ENCODE measurements at regions not wholly inside any gene's neighbourhood (a gene's known extent, or its start where the extent isn't known, plus 50 kb on each side); places are given as distances from the start of the nearest gene placed in this dataset.

GRCh38 chr1:91610789-91611188, 110.1 kb downstream of the CDC7 start:
- Histone ChIP-seq H3K36me3 (ENCODE audit: insufficient read depth, low read length) (no peaks in the 10 kb centered on the region), H3K4me2 (ENCODE audit: low read length) (no peak overlapping the region), H3K9me2 (ENCODE audit: insufficient read depth, low read length) (no peaks in the 10 kb centered on the region), H2AFZ (ENCODE audit: low read length) (no peak overlapping the region), H3K27ac (ENCODE audit: low read depth, low read length, poor library complexity, severe bottlenecking) (no peak overlapping the region), H3K9me3 (ENCODE audit: low read length) (no peaks in the 10 kb centered on the region), H3K4me3 (ENCODE audit: low read depth, low read length, poor library complexity, severe bottlenecking) (no peak overlapping the region), H4K20me1 (ENCODE audit: insufficient read depth, low read length) (no peaks in the 10 kb centered on the region), H3K79me2 (ENCODE audit: insufficient read depth, low read depth, low read length) (no peaks in the 10 kb centered on the region), H3K4me1 (ENCODE audit: insufficient read depth, low read length, poor library complexity, severe bottlenecking) (no peaks in the 10 kb centered on the region)
- POLR2A ChIA-PET, result no interaction called here
- no peak for DNase-seq (ENCODE audit: low spot score)
- CTCF ChIA-PET (ENCODE audit: unreplicated experiment), result no interaction called here
- TF ChIP-seq CTCF (conservative IDR thresholded peaks at IDR 0.05; ENCODE audit: low read length) (no peak), EZH2phosphoT487 (IDR thresholded peaks at IDR 0.05; ENCODE audit: borderline replicate concordance, low read depth, low read length) (no peak)
- BruUV-seq (replicated peaks), result no TSS peak
- intact Hi-C loops (cut with micrococcal nuclease; ENCODE audit: unreplicated experiment), result no loop called here

GRCh38 chr1:91611483-91611917, 110.8 kb downstream of the CDC7 start:
- Histone ChIP-seq H3K27ac (ENCODE audit: low read depth, low read length, poor library complexity, severe bottlenecking) (no peak overlapping the region), H3K4me1 (ENCODE audit: insufficient read depth, low read length, poor library complexity, severe bottlenecking) (no peaks in the 10 kb centered on the region), H3K79me2 (ENCODE audit: insufficient read depth, low read depth, low read length) (no peaks in the 10 kb centered on the region), H3K9me3 (ENCODE audit: low read length) (no peaks in the 10 kb centered on the region), H3K36me3 (ENCODE audit: insufficient read depth, low read length) (no peaks in the 10 kb centered on the region), H3K4me2 (ENCODE audit: low read length) (no peak overlapping the region), H3K9me2 (ENCODE audit: insufficient read depth, low read length) (no peaks in the 10 kb centered on the region), H3K4me3 (ENCODE audit: low read depth, low read length, poor library complexity, severe bottlenecking) (no peak overlapping the region), H2AFZ (ENCODE audit: low read length) (no peak overlapping the region), H4K20me1 (ENCODE audit: insufficient read depth, low read length) (no peaks in the 10 kb centered on the region)
- no peak for TF ChIP-seq CTCF (conservative IDR thresholded peaks at IDR 0.05; ENCODE audit: low read length)
- CTCF ChIA-PET (ENCODE audit: unreplicated experiment), result no interaction called here
- no peak for DNase-seq (ENCODE audit: low spot score)
- BruUV-seq (replicated peaks), result no TSS peak
- intact Hi-C loops (cut with micrococcal nuclease; ENCODE audit: unreplicated experiment), result no loop called here
- POLR2A ChIA-PET, result no interaction called here

- Histone ChIP-seq H3K79me2 (ENCODE audit: insufficient read depth, low read depth, low read length) (no peaks in the 10 kb centered on the region), H3K36me3 (ENCODE audit: insufficient read depth, low read length) (no peaks in the 10 kb centered on the region), H3K9me3 (ENCODE audit: low read length) (no peaks in the 10 kb centered on the region), H3K4me3 (ENCODE audit: low read depth, low read length, poor library complexity, severe bottlenecking) (no peak overlapping the region), H3K4me2 (ENCODE audit: low read length) (no peak overlapping the region), H3K4me1 (ENCODE audit: insufficient read depth, low read length, poor library complexity, severe bottlenecking) (no peaks in the 10 kb centered on the region), H4K20me1 (ENCODE audit: insufficient read depth, low read length) (no peaks in the 10 kb centered on the region), H3K27ac (ENCODE audit: low read depth, low read length, poor library complexity, severe bottlenecking) (no peak overlapping the region), H2AFZ (ENCODE audit: low read length) (no peak overlapping the region), H3K9me2 (ENCODE audit: insufficient read depth, low read length) (no peaks in the 10 kb centered on the region)
- intact Hi-C loops (cut with micrococcal nuclease; ENCODE audit: unreplicated experiment), result no loop called here
- TF ChIP-seq CTCF (conservative IDR thresholded peaks at IDR 0.05; ENCODE audit: low read length) (no peak), EZH2phosphoT487 (IDR thresholded peaks at IDR 0.05; ENCODE audit: borderline replicate concordance, low read depth, low read length) (no peak)
- POLR2A ChIA-PET, result no interaction called here
- no TSS peak for BruUV-seq (replicated peaks)
- CTCF ChIA-PET (ENCODE audit: unreplicated experiment), result no interaction called here
- DNase-seq (ENCODE audit: low spot score), result no peak
Measured at GRCh38 chr1:91613595-91613994, 112.9 kb downstream of the CDC7 start.

Measured in OCI-LY7 (cell line).